AG04449 (cell line): ENCODE measurements at regions not wholly inside any gene's neighbourhood (a gene's known extent, or its start where the extent isn't known, plus 50 kb on each side); places are given as distances from the start of the nearest gene placed in this dataset.

Source experiments
- CTCF ChIA-PET: fragments of 350-600 bp; formaldehyde crosslinking; extraction: SDS; loops from one replicate; lab custom pipeline; 2021; ENCODE audit warnings: antibody characterized with exemption; lab: Yijun Ruan, JAX
- POLR2A ChIA-PET: fragments of 400-600, 350-600 bp; formaldehyde crosslinking; extraction: SDS; loops from one replicate; lab custom pipeline; 2020; ENCODE audit warnings: antibody characterized with exemption, inconsistent platforms; lab: Yijun Ruan, JAX
- DNase-seq: peaks from one replicate; pipeline ENCODE4 v3.0.0-alpha.2; 2010; ENCODE audit warnings: low read depth, low spot score
- H3K4me3 ChIP-seq: 2 replicates; pipeline ENCODE4 v1.5.1; 2011; ENCODE audit warnings: low read depth, mild to moderate bottlenecking, control low read depth, low read length
- TF ChIP-seq, protein P1 (sequence below): IDR thresholded peaks from one replicate; pipeline ENCODE4 v1.5.1; 2011; ENCODE audit warnings: mild to moderate bottlenecking, moderate library complexity, low read length, control low read depth, inconsistent platforms; ENCODE audit not compliant: insufficient read depth; ENCODE audit errors: missing control alignments

DNA sequence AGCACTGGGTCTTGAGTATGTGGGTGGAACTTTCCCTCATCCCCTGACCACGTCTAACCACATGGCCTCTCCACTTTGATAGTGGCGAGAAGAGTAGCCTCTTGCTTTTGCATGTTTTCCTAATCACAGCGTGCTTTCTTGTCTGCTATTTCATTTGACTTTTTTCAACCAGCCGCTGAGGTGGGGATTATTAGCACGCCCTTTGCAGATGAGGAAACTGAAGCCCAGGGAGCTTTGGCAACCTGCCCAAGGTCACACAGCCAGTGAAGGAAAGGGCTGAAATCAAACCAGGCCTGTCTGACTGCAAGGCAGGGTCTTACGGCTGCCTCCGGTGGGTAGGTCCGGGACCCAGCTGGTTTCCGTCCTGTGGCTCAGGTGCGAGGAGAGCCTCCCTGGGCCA, 106.5 kb upstream of the MSX2 start:
- POLR2A ChIA-PET: no interaction called here

DNA sequence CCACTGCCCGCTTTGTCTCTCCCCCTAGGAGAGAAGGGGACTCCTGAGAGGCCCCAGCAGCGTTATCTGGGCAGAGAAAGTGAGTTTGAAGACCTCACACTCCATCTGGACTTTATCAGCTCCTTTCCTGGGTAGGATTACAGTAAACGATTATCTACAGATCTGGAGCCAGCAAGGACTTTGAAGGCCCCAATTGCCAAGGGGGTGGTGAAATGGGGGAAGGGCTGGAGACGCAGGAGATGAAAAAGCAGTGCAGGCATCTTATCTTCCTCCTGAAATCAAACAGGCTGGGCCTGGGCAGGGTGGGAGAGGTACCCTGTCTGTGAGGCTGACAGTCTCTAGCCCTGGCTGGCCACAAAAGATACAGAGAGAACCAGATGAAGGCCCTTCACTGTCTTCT, 105.8 kb upstream of the MSX2 start:
- POLR2A ChIA-PET: no interaction called here
- DNase-seq: no peak
- CTCF ChIA-PET: no interaction called here
- no peak overlapping the region for H3K4me3 ChIP-seq
- TF ChIP-seq, protein P1, sequence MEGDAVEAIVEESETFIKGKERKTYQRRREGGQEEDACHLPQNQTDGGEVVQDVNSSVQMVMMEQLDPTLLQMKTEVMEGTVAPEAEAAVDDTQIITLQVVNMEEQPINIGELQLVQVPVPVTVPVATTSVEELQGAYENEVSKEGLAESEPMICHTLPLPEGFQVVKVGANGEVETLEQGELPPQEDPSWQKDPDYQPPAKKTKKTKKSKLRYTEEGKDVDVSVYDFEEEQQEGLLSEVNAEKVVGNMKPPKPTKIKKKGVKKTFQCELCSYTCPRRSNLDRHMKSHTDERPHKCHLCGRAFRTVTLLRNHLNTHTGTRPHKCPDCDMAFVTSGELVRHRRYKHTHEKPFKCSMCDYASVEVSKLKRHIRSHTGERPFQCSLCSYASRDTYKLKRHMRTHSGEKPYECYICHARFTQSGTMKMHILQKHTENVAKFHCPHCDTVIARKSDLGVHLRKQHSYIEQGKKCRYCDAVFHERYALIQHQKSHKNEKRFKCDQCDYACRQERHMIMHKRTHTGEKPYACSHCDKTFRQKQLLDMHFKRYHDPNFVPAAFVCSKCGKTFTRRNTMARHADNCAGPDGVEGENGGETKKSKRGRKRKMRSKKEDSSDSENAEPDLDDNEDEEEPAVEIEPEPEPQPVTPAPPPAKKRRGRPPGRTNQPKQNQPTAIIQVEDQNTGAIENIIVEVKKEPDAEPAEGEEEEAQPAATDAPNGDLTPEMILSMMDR: no peak

More for the DNA sequence above, 106.5 kb upstream of the MSX2 start:
- CTCF ChIA-PET: no interaction called here
- DNase-seq: no peak
- TF ChIP-seq, protein P1: no peak
- H3K4me3 ChIP-seq: no peak overlapping the region

DNA sequence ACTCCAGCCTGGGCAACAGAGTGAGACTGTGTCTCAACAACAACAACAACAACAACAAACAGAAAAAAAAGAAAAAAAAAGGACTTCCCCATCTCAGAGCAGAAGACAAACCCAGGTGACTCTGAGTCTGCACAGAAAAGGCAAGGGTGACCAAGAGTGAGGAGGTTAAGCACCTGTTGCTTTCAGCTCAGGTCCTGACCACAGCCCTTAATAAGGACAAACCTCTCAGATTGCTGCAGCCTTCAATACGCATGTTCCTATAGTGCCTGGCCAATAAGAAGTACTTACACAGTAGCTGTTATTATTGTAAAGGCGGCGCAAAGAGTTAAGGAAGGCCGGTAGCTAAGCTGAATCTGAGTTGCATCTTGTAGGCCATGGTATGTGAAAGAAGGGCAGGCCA, 102.3 kb upstream of the MSX2 start:
- no peak overlapping the region for H3K4me3 ChIP-seq
- CTCF ChIA-PET: no interaction called here
- POLR2A ChIA-PET: no interaction called here
- DNase-seq: no peak
- TF ChIP-seq, protein P1: no peak

DNA sequence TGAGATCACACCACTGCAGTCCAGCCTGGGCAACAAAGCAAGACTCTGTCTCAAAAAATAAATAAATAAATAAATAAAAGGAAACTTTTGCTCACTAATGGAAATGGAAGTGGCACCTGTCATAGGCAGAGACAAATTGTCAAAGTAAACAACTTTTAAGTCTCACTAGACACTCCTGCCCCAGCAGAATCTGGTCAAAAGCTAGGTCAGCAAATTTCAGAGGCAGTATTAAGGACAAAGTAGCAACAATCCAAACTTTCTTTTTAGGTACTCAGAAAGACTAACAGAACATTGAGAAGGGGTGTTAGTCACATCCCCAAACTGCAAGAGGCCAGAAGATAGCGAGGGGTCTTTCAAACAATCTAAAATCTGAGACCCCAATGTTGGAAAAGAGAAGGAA, 101.4 kb upstream of the MSX2 start:
- TF ChIP-seq, protein P1: no peak
- no peak overlapping the region for H3K4me3 ChIP-seq
- no peak for DNase-seq
- POLR2A ChIA-PET: no interaction called here
- CTCF ChIA-PET: no interaction called here

DNA sequence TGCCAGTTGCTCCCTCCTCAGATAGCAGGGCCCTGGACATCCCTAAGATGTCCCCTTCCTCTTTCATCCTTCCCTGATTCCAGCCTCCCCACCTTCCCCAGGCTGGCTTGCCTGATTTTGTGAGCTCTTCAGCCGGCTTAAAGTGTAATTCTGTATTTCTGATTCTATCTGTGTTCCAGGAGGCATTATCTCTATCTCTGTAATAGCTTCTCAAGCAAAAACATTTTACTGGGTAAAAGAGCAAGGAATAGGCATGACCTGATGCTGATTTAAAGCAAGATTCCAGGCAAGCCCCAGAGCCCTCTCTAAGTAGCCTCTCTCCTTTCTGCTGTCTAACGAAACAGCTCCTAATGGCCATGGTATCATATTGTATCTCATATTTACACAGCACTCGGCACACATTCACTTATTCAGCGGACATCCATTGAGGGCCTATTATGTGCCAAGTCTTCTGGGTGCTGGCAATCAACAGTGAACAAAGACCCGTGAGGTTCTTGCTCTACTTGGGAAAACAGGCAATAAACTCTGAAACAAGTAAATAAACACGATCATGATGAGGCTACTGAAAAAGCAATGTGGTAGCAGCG, 100.9 kb upstream of the MSX2 start:
- ChIA-PET POLR2A (no interaction called here), CTCF (no interaction called here)
- DNase-seq: no peak
- TF ChIP-seq, protein P1: no peak
- no peak overlapping the region for H3K4me3 ChIP-seq

DNA sequence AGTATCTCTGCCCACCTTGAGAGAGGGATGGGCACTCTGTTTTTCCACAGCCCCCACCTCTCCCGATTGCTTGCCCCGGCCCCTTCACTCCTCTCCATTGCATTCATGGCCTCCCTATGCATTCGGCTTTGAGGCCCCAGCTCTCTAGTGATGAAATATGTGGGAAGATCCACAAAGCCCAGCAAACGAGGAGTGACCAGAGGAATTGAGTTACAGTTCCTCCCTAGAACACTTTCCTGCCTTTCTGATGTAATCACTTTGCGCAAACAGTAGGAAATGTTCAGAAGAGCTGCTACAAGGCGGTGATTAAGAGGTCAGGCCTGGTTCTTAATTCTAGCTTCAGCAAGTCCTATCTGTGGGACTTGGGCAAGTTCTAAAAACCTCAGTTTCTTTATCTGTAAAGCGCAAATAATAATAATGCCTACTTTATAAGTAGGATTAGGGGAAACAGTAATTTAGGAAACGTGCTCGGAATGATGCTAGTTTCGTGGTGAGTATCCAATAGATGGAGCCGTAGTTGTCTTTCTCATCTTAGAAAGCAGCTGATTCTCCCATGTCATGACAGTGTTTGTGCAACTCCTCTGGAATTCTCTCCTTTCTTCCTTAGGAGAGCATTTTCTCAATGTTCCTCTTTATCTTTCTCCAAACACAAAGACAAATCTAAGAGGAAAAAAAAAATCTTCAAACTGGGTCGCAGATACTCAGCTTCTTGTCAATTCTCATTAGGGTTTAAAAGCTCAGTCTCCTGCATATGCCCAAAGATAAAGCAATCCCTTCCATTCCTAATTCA, 99.5 kb upstream of the MSX2 start:
- TF ChIP-seq, protein P1: no peak
- no peak overlapping the region for H3K4me3 ChIP-seq
- ChIA-PET CTCF (no interaction called here), POLR2A (no interaction called here)
- DNase-seq: no peak
